ENCODE measurements at regions not wholly inside any gene's neighbourhood (a gene's known extent, or its start where the extent isn't known, plus 50 kb on each side); places are given as distances from the start of the nearest gene placed in this dataset.

DNA sequence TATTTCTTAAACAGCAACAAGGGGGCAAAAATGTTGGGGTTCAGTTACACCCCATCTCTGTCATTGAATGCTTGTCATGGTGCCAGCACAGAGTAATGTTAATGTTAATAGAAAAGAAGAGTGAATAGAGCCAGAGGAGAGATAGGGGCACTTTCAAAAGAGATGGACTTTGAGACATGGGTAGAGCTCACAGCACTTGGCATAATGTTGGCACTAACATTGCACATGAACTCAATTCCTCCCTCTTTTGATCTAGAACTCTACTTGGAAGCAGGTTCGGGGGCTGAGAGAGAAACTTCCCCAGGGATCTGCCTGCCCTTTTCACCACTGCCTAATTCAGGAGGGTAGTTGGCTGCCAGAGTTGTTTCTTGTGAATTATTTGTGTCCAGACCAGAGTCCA, 188.0 kb upstream of the ADRA1D start:
- TF ChIP-seq POLR2A (IDR thresholded peaks at IDR 0.05; ENCODE audit: low read depth, low read length) (no peak), POLR2AphosphoS5 (IDR thresholded peaks at IDR 0.05; ENCODE audit: low read depth, low read length) (no peak), PAX5 (IDR thresholded peaks at IDR 0.05; ENCODE audit: insufficient read depth, low read length, severe bottlenecking) (no peak), TAF1 (IDR thresholded peaks at IDR 0.05; ENCODE audit: low read depth, low read length) (no peak)
